ENCODE measurements at regions not wholly inside any gene's neighbourhood (a gene's known extent, or its start where the extent isn't known, plus 50 kb on each side); places are given as distances from the start of the nearest gene placed in this dataset.
A peak's percentile ranks its signal among the peaks of the same experiment; 100 is the strongest.

DNA sequence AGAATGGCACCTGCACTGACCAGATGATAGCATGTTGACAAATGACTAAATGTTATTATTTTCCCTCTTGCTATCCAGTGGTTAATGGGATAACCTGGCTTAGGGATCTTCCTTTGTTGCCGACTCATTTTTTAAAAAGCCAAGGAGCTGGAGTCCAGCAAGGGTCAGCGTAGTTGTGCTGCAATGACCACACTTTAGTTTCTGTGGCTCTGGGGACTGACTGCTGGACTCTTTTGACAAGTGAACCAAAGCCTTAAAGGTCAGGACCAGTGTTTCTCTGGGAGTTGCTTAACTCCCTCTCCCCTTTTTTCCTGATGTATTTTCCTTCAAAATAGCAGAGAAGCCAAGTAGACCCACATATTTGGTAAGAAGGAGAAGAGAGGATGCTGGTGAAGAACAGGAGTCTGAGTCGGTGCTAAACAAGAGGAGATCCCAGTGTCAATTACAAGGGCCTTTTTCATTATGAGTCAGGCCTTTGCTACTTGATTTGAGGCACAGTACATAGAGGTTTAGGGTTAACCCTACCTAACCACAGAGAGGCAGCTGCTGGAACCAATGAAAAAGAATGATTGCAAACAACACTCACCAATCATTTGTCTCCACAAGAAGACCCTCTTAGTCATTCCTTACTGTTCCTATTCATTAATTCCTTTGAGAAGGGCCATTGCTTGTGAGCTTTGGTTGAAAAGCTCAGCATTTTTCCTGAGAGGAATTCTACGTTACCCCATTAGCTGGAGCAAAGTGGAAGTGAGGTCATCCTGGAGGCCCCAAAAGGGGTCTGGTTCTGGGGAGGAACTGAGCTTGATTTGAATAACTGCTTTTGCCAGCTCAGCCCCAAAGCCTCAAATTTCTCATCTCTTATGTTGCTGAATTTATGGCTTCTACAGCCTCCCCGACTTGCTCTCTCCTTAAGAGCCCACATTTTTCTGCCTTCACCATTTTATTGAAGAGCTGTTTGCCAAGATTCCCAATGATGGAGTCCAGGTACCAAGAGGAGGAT lies 137.6 kb upstream of the HNMT start:
- no peak for DNase-seq

DNA sequence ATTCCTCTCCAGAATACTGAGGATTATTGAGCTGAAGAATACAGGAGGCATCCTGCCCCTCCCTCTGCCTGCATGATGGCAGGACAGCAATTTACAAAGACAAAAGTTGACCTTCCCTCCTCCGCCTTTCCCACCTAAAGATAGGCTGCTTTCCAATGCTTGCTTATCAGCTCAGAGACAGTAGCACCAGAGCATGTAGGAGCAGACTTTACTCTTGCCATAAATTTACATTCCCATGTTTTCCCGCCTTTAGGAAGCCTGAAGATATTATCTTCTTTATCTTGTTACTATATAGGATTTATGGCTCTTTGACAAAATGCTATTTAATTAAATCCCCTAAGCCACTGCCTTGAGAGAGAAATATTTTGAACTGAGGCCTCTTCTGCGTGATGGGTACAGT lies 135.6 kb upstream of the HNMT start:
- DNase-seq: no peak

DNA sequence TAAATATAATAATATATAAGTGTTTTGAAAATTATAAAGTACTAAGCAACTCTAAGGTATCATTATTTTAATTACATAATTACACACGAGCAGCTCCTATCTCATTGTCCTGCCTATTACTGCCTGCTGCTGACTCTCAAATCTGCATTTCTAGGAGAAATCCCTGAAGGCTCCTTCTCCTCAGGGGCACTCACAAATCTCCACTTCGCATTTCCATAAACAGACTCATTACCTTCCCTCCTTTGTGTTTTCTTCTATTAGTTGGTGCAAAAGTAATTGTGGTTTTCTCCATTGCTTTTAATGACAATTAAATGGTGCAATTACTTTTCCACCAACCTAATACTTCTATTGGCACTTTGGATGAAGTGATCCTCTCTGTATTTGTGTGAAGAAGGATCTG lies 135.0 kb upstream of the HNMT start:
- DNase-seq: no peak

DNA sequence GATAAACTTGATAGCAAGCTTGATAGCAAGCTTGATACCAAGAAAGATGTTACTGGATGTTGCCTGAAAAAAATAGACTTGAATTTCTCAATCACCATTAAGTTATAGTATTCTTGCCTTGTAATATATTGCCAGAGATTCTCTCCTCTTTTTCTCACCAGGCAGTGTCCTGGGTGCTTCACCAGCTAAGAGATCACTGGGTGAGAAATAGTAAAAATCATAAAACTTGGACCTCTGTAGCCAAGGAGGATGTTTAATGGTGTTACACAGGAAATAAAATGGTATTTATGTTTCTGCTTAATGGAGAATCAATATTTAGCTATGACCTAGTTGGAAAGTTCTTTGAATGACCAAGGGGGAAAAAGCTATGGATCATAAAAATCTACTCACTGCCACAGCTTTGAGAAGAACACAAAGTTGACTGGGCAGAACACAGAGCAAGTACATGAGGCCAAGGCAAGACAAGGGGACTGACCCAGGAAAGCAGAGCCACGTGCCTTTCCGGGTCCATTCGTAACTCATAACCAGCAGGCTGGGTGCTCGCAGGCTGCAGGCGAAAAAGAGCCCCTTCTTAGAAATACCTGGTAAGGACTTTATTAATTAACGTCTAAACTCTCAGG lies 129.4 kb upstream of the HNMT start:
- no peak for DNase-seq

DNA sequence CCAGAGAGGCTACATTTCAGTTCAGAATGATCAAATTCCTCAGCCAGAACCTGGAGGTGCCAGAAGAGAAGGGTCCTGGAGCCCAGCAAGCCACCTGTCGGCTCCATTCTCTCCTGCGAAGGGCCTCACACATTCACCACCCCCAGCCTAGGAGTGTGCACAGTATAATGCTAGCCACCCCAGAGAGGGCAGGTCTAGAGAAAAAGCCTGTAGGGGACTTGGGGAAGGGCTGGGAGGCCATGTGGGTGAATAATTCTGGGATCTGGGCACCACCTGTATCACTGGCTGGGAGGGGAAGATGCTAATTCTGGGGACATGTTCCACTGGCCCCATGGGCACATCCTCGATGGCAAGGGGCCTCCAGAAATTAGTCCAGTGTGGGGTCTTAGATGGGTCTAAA lies 127.6 kb upstream of the HNMT start:
- no peak for DNase-seq

DNA sequence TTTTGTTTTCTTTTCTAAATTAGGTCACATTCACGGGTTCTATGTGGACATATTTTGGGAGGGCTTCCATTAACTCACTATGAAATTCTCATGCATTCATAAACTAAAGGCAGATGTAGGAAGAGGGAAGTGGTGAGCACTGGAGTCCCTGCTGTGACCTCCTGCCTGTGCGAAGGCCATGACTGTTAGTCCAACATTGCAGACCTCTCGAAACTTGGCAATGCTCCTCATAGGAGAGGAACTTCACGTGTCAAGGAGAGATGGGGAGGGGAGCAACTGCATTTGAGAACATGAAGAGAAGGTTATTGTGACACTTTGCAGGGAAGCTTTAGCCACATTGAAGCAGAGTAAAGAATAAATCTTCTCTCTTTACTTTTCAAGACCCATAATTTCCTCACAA lies 126.4 kb upstream of the HNMT start:
- peak; percentile 2 to 5 for DNase-seq

DNA sequence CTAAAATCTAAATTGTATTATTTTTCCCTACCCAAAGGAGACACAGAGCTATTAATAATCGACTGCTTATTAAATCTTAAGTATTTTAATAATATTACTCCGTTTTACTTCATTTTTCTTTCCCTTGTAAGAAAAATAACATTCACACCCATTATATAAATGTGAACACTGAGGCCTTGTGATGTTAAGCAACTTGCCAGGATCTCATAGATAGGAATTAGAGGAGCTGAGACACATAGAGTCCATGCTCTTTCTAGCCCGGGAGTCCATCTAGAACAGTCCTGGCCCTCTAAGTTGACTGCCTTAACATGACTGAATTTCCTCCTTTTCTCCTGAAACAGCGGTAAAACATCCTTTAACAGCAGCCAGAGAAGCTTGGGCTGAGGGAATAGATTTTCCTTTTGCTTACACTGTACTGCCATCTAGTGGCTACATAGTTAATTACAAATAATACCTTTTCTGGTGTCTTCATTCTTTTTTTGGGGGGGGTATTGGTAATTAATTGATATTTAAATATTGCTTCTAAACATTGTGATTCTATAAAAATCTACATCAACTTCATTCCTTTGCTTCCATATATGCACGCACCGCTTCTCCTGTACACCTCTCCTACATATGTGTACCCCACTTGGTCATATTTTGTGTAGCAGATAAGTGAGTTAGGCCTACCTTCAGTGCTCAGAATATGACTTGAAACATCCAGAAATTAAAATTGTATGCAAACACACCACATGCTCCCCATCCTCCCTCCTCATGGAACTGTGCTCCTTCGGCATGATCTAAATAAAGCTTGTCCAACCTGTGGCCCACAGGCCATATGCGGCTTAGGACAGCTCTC lies 125.8 kb upstream of the HNMT start:
- DNase-seq: peak; percentile 41 to 44

DNA sequence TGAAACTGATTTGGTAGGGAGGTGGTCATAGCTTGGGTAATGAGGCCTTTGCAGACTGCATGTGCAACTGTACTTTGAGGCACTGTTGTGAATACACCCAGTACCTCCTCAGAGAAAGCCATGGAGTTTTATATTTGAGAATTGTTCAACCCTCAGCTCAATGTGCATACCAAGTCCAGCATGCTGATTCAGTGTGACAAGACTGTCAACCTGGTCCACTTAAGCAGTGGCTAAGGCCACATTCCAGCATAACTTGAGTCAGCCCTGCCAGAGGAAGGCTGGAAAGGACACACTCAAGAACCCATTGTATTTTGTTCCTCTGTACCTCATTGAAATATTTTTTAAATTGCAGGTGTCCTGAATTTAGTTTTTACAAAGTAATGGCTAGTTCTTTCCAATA lies 121.8 kb upstream of the HNMT start:
- DNase-seq: no peak

DNA sequence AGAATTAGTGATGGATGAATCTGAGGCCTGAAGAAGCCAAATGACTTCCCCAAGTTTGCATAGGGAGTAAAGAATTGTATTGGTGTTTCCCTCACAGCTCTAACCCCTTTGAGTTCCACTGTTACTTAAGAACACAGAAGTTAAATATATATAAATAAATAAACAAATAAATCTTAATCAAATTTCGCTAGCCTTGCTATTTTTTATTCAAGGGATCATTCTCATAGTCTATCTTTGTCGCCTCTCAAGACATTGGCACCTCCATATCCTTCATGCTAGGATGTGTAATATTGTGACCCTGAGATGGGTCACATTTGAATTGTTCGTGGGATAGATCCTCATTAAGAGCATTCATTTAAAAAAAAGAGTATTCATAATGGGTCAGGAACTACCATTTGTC lies 121.3 kb upstream of the HNMT start:
- DNase-seq: no peak

DNA sequence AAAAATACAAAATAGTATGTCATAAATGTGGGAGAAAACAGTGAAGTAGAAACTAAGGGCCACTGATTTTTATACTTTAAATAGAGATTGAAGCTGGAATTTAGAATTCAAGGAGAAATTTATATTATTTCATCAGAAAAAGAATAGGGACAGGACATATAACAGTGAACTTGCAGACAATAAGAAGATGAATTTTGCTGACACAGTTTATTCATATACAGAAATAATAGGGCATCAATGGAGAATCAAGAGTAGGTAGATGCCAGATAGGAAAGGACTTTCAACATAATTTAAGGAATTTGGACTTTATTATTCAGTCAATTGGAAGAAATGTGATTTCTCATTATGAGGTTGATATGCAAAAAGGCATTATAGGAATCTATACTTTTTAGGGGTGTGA lies 118.9 kb upstream of the HNMT start:
- DNase-seq: no peak

DNA sequence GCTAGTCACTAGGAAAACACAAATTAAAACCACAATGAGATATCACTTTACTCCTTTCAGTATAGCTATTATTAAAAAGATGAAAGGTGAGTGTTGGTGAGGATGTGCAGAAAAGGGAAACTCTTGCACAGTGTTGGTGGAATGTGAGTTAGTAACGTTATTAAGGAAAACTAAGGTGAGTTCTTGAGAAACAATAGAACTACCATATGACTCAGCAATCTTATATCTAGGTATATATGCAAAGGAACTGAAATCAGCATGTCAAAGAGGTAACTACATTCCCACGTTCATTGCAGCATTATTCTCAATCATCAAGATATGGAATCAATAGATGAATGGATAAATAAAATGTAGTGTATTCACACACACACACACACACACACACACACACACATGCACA lies 117.3 kb upstream of the HNMT start:
- DNase-seq: no peak

DNA sequence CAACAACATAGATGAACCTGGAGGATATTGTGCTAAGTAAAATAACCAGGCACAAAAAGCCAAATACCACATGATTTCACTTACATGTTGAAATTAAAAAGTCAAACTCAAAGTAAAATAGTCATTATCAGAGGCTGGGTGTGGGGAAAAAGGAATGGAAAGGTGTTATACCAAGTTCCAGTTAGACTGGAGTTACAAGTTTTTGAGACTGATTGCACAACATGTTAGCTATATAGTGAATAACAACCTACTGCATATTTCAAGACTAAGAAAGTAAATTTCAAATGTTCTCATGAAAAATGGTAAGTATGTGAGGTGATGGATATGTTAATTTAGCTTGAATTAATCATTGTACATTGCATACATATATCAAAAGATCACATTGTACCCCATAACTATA lies 116.8 kb upstream of the HNMT start:
- no peak for DNase-seq

DNA sequence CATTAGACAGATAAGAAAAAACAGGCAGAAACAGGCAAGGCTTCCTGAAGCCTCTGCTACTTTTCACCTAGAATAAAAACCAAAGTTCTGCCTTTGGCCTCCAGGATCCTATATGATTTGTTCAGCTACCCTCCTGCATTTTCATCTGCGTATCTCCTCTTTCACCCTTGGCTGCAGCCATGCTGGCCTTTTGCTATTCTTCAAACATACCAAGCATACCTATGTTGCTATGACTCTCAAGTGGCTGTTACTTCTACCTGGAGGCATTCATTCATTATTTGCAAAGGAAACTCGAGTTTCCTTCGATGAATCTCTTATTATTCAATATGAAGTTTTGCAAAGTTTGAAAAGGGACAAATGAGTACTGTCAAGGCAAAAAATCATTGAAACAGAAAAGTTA lies 106.4 kb upstream of the HNMT start:
- no peak for DNase-seq

DNA sequence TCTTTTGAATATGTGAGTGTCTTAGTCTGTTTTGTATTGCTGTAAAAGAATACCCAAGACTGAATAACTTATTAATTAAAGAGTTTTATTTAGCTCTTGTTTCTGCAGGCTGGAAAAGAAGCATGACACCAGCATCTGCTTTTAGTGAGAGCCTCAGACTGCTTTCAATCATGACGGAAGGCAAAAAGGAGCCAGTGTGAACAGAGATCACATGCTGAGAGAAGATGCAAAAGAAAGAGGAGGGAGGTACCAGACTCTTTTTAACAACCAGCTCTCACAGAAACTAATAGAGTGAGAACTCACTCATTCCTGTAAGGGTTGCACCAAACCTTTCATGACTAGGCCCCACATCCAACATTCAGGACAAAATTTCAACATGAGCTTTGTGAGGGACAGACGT lies 101.6 kb upstream of the HNMT start:
- no peak for DNase-seq

DNA sequence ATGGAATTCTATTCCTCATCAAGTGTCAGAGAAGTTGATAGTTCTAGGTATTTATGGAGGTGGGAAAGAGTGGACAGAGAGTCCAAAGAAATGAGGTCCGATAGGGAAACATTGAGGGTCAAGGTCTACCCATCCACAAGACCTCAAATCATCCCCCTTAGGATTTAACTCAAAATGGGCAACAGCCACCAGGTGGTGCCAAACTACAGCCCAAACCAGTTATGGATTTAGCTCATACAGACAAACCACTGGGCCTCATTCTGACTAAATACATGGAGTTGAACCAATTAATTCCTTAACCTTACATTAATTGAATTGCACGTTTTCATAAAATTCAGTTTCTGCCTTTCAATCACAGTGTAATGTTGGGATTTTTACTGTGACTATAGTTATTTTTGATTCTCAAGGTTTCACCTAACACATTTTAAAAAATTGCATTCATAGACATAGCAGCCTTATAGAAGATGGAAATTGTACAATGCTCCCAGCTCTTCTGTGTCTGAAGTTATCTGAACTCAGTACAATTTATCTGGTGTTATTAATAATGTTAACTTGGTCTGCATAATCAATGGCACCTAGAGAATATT lies 98.2 kb upstream of the HNMT start:
- DNase-seq: peak; percentile 11 to 24

DNA sequence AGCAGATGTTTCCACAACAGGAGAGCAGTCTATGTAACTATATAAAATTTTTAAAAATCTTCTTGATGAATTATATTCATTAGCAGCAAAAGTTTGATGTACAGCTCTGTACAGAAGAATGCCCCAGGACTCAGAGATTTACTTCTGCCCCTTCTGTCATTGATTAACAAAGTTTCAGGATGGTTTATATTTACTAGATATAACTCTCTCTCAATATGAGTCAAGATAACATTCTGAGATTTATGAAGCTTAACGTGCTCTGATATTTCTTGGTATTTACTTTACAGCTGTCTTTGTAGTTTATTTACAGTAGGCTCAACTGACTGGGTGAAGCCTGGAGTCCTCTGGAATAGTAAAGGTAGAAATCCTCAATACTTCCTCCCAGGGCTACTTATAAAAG lies 93.6 kb upstream of the HNMT start:
- no peak for DNase-seq

DNA sequence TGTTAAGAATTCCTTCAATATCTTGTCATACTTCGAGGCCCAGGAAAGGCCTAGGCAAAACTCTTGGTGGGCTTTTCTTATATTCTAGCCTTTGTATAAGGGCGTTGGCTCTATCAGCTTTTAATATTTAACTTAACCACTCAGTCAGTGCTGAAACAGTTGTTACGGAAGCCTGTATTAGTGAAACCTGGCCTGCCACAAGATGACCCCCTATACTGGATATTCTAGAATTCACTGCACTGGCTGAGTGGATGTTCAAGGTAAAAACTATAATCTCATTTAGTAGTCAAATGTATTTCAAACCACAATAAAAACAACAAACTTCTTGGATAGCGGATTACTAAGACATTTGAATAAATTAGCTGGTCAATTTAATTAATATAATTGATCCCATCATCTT lies 91.7 kb upstream of the HNMT start:
- DNase-seq: no peak

DNA sequence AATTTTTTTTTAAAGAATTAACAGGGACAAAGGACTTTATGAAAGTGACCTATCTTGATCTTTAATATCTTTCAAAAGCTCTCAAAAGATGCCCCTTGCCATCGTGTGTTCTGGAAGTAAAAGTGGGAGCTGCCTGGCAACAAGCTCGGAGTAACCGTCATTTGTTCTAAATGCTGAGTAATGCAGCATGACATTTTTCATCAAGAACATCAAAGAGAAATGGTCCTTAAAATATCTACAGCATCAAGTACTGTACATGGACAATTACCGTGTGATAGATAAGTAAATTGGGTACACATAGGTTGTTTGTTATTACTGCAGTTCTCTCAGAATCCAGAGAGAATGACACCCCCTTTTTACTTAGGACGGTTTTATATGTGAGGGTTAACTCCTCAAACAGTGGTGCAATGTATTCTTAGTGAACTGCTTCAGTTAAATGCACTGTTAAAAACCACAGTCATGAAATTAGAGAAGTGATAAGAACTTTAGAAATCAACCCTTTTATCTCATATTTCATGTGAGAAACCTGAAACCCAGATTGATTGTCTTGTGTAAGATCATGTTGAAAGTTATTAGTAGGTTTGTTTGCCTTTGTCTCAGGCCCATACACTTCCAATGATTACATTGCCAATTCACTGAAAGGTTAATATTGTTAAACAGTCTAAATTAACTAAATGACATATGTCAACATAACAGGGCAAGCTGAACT lies 90.6 kb upstream of the HNMT start:
- DNase-seq: no peak

DNA sequence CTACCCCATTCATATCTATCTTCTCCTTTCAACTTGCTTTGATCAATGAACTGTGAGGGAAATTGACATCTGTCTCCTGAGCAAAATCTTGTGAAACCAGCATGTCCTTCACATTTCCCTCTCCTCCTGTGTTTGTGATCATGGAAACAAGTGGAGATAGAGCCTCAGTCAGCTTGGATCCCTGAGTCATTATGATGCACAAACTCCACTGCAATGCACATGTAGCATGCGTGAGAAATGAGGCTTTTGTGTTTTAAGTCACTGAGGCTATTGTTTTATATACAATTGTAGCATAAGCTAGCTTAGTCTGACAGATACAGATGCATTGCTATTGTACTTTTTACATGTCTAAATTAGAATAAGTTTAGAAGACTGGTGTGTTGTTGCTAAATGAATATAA lies 85.2 kb upstream of the HNMT start:
- DNase-seq: no peak

DNA sequence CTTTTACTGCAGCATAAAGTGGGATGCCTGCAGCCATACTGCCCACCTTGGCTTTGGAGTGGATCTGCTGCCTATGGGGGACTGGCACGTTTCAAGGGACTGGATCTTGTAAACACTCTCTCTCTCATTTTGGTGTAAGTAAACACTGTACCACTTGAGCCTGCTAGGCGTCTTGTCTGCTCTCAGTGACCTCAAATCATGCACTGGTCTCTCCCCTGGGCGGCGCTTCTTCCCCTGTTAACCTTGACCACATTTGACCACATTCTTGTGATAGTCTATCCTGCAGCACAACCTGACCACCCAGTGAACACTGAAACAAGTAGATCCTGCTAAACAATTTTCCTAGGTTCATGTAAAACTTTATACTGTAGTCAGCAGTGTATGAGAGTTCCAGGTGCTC lies 82.6 kb upstream of the HNMT start:
- no peak for DNase-seq

DNA sequence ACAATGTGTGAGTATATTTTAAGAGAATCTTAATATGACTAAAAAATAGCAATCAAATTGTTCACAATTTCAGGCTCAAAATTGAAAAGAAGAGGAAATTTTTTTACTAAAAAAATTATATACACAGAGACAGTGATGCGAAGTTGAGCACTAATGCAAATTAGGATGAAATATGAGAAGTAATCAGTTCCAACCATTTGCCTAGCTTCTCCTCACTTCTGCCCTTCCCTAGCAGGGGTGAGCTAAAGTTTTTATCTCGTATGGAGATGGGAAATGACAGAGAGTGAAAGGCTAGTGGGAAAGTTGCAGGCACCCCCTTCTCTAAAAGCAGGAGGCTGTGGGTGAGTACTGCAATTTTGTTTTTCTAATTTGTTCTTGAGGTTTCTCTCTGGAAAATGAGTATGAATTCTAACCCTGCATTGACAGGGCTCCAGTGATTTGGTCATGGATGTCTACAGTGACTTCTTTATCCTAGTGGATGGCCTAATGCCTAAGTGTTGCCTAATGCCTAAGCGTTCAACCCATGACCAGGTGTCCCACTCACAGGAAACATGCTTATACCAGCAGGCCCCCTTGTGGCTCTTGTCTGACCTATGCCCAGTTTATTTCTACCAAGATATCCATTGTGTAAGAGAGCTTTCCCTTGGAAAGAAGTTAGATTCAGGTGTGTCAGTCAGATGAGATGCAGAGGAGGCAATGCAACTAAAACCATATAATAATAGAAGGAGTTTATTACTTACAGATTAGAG lies 78.0 kb upstream of the HNMT start:
- no peak for DNase-seq

DNA sequence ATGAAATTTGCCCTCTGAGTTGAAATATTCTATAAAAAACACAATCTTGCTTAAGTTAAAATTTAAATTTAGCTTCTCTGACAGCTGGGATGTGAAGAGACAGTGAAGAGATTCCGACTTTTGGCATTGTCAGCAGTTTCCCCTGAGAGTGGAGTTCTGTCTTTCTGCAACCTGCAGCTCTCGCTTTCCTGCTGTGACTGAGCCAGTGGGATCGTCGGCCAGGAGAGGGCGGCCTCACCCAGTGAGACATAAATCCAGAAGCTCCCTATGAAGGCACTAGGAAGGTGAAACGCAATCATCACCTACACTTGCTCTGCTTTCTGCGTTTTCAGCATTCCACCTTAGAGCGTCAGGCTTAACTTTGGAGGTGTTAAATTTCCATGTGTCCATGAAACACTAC lies 75.4 kb upstream of the HNMT start:
- no peak for DNase-seq

Data from AML-193 (cell line).